GM21360 (cell line): ENCODE measurements at regions not wholly inside any gene's neighbourhood (a gene's known extent, or its start where the extent isn't known, plus 50 kb on each side); places are given as distances from the start of the nearest gene placed in this dataset.

Experiments used
- ATAC-seq: cut with Tn5 transposase; IDR thresholded peaks from one replicate; pipeline ENCODE4 v1.9.1; 2021; ENCODE audit warnings: mild to moderate bottlenecking, moderate library complexity; ENCODE audit not compliant: unreplicated experiment

GRCh38 chr2:193336781-193337180 is 1142.0 kb upstream of the TMEFF2 start:
- ATAC-seq: no peak

GRCh38 chr2:193334401-193334800 is 1139.7 kb upstream of the TMEFF2 start:
- no peak for ATAC-seq

- no peak for ATAC-seq
These were observed 1138.8 kb upstream of the TMEFF2 start for GRCh38 chr2:193333539-193333938.

GRCh38 chr2:193332941-193333340 is 1138.2 kb upstream of the TMEFF2 start:
- no peak for ATAC-seq

GRCh38 chr2:193331676-193332075 is 1136.9 kb upstream of the TMEFF2 start:
- ATAC-seq: no peak

- no peak for ATAC-seq
These were observed 1131.6 kb upstream of the TMEFF2 start for GRCh38 chr2:193326296-193326695.

- ATAC-seq: no peak
These were observed 1120.8 kb upstream of the TMEFF2 start for GRCh38 chr2:193315428-193316091.

GRCh38 chr2:193303464-193303863 is 1108.7 kb upstream of the TMEFF2 start:
- ATAC-seq: no peak

- ATAC-seq: no peak
These were observed 1099.6 kb upstream of the TMEFF2 start for GRCh38 chr2:193294371-193294770.

- no peak for ATAC-seq
These were observed 1084.6 kb upstream of the TMEFF2 start for GRCh38 chr2:193279361-193279760.

GRCh38 chr2:193276988-193277387 is 1082.3 kb upstream of the TMEFF2 start:
- no peak for ATAC-seq

- no peak for ATAC-seq
These were observed 1081.8 kb upstream of the TMEFF2 start for GRCh38 chr2:193276560-193276959.

- ATAC-seq: no peak
These were observed 1081.3 kb upstream of the TMEFF2 start for GRCh38 chr2:193276069-193276468.

GRCh38 chr2:193272011-193272410 is 1077.3 kb upstream of the TMEFF2 start:
- ATAC-seq: no peak

GRCh38 chr2:193270816-193271215 is 1076.1 kb upstream of the TMEFF2 start:
- no peak for ATAC-seq

GRCh38 chr2:193267496-193268002 is 1072.8 kb upstream of the TMEFF2 start:
- ATAC-seq: no peak

GRCh38 chr2:193253014-193253530 is 1058.3 kb upstream of the TMEFF2 start:
- ATAC-seq: no peak

- ATAC-seq: no peak
These were observed 1057.2 kb upstream of the TMEFF2 start for GRCh38 chr2:193251909-193252308.

- ATAC-seq: no peak
These were observed 1055.7 kb upstream of the TMEFF2 start for GRCh38 chr2:193250389-193250788.

GRCh38 chr2:193240752-193241151 is 1046.0 kb upstream of the TMEFF2 start:
- no peak for ATAC-seq

- no peak for ATAC-seq
These were observed 1036.9 kb upstream of the TMEFF2 start for GRCh38 chr2:193231634-193232033.

- no peak for ATAC-seq
These were observed 1033.5 kb upstream of the TMEFF2 start for GRCh38 chr2:193228276-193228675.

GRCh38 chr2:193222454-193222853 is 1027.7 kb upstream of the TMEFF2 start:
- ATAC-seq: no peak
